ENCODE measurements at regions not wholly inside any gene's neighbourhood (a gene's known extent, or its start where the extent isn't known, plus 50 kb on each side); places are given as distances from the start of the nearest gene placed in this dataset.

- 30 to 56% (median 49%) methylated on average over 12 of the region's 12 CpGs for WGBS, 5 donors
- no peak overlapping the region for H3K27ac ChIP-seq
- DNase-seq, result peak in 1 of 2 donors; percentile 58
- H3K27me3 ChIP-seq, result no peaks in the 10 kb centered on the region
- H3K4me3 ChIP-seq, result no peak overlapping the region
- intact Hi-C loops (cut with DNase I; ENCODE audit: low total_unique reads), result no loop called here
- TF ChIP-seq CTCF (IDR thresholded peaks at IDR 0.05), result no peak
- TF ChIP-seq POLR2AphosphoS5 (IDR thresholded peaks at IDR 0.05), result no peak
- no peak for TF ChIP-seq POLR2A (IDR thresholded peaks at IDR 0.05)
- no peak for TF ChIP-seq EP300 (IDR thresholded peaks at IDR 0.05)
- no peaks in the 10 kb centered on the region for H3K36me3 ChIP-seq
- no peaks in the 10 kb centered on the region for H3K9me3 ChIP-seq
- peaks cover 0 to 12% (median 0%) of the 10 kb centered on the region in 4 donors for H3K4me1 ChIP-seq
Measured at GRCh38 chr3:117398141-117398899, 688.7 kb downstream of the TUSC7 start.

GRCh38 chr3:117399311-117400078 lies 689.9 kb downstream of the TUSC7 start:
- H3K27me3 ChIP-seq, result no peaks in the 10 kb centered on the region
- WGBS, 5 donors, result 58 to 69% (median 66%) methylated on average over 5 of the region's 5 CpGs
- no peak for TF ChIP-seq CTCF (IDR thresholded peaks at IDR 0.05)
- no peak for TF ChIP-seq POLR2A (IDR thresholded peaks at IDR 0.05)
- no peak for TF ChIP-seq POLR2AphosphoS5 (IDR thresholded peaks at IDR 0.05)
- TF ChIP-seq EP300 (IDR thresholded peaks at IDR 0.05), result no peak
- H3K9me3 ChIP-seq, result no peaks in the 10 kb centered on the region
- no peak overlapping the region for H3K4me3 ChIP-seq
- H3K4me1 ChIP-seq, result peaks cover 0 to 12% (median 0%) of the 10 kb centered on the region in 4 donors
- H3K27ac ChIP-seq, result no peak overlapping the region
- H3K36me3 ChIP-seq, result no peaks in the 10 kb centered on the region
- DNase-seq, result no peak
- intact Hi-C loops (cut with DNase I; ENCODE audit: low total_unique reads), result no loop called here

- 83 to 92% (median 84%) methylated on average over 7 of the region's 7 CpGs for WGBS, 5 donors
- TF ChIP-seq POLR2A (IDR thresholded peaks at IDR 0.05) (no peak), POLR2AphosphoS5 (IDR thresholded peaks at IDR 0.05) (no peak), CTCF (IDR thresholded peaks at IDR 0.05) (no peak), EP300 (IDR thresholded peaks at IDR 0.05) (no peak)
- intact Hi-C loops (cut with DNase I; ENCODE audit: low total_unique reads), result no loop called here
- no peak for DNase-seq
- Histone ChIP-seq H3K9me3 (no peaks in the 10 kb centered on the region), H3K36me3 (no peaks in the 10 kb centered on the region), H3K27ac (no peak overlapping the region), H3K4me3 (no peak overlapping the region), H3K27me3 (no peaks in the 10 kb centered on the region), H3K4me1 (peaks cover 0 to 12% (median 0%) of the 10 kb centered on the region in 4 donors)
Measured at GRCh38 chr3:117400303-117400702, 690.7 kb downstream of the TUSC7 start.

GRCh38 chr3:117404141-117404540 lies 694.6 kb downstream of the TUSC7 start:
- TF ChIP-seq POLR2A (IDR thresholded peaks at IDR 0.05) (no peak), CTCF (IDR thresholded peaks at IDR 0.05) (no peak), POLR2AphosphoS5 (IDR thresholded peaks at IDR 0.05) (no peak), EP300 (IDR thresholded peaks at IDR 0.05) (no peak)
- DNase-seq, result no peak
- Histone ChIP-seq H3K27me3 (no peaks in the 10 kb centered on the region), H3K36me3 (no peaks in the 10 kb centered on the region), H3K9me3 (no peaks in the 10 kb centered on the region), H3K27ac (no peak overlapping the region), H3K4me3 (no peak overlapping the region), H3K4me1 (peaks cover 0 to 3% (median 0%) of the 10 kb centered on the region in 4 donors)
- intact Hi-C loops (cut with DNase I; ENCODE audit: low total_unique reads), result no loop called here
